HepG2 (cell line): ENCODE measurements at regions not wholly inside any gene's neighbourhood (a gene's known extent, or its start where the extent isn't known, plus 50 kb on each side); places are given as distances from the start of the nearest gene placed in this dataset.

Experiments used
- ATAC-seq: fragments of 200-7000 bp; cut with Tn5 transposase; 3 replicates; pipeline ENCODE4 v1.9.1; 2020; ENCODE audit warnings: mild to moderate bottlenecking, moderate library complexity
- BruUV-seq: library from RNA; stranded (reverse); fragments of 400-500 nt; replicated peaks from 2 replicates; lab custom pipeline; 2021; lab: Mats Ljungman, UMichigan
- CTCF ChIA-PET: fragments of 300-600 bp; formaldehyde crosslinking; extraction: SDS; loops from one replicate; lab custom pipeline; 2021; ENCODE audit warnings: low total read pairs, inconsistent platforms, low intra/inter-chr PET ratio; lab: Yijun Ruan, JAX
- POLR2A ChIA-PET: fragments of 350-600 bp; sonication (Branson Sonifier 250); formaldehyde crosslinking; loops from one replicate; lab custom pipeline; 2020; ENCODE audit warnings: antibody characterized with exemption, inconsistent platforms; lab: Yijun Ruan, JAX
- DNase-seq: peaks from one replicate; pipeline ENCODE4 v3.0.0-alpha.2; 2015; ENCODE audit warnings: low spot score
- FAIRE-seq: peaks from 3 replicates; lab custom pipeline; 2011; peaks lifted over from hg19 to GRCh38; lab: Jason Lieb, UNC
- H2AFZ ChIP-seq: one replicate; pipeline ENCODE4 v1.6.1; 2011; ENCODE audit warnings: low read length, inconsistent platforms
- H3K27ac ChIP-seq: fragments of 300-600 bp; 3 replicates; pipeline ENCODE4 v1.8.0; 2011; ENCODE audit warnings: mixed run types, mild to moderate bottlenecking, mixed read lengths, low read length, inconsistent platforms; ENCODE audit not compliant: insufficient read depth; ENCODE audit errors: extremely low read length
- H3K27me3 ChIP-seq, 2 experiments: fragments of 200-600 bp in 1 of 2; 2 replicates in 1 of 2; 3 replicates in 1 of 2; pipeline versions ENCODE4 v1.6.0 to v1.8.0; 2011; ENCODE audit warnings: low read length in 2 of 2, mild to moderate bottlenecking in 2 of 2, moderate library complexity in 2 of 2, inconsistent platforms in 1 of 2; ENCODE audit not compliant: insufficient read depth in 2 of 2, control insufficient read depth in 1 of 2
- H3K36me3 ChIP-seq, 2 experiments: fragments of 200-600 bp in 1 of 2; replicated peaks in 1 of 2; 2 replicates in 1 of 2; 3 replicates in 1 of 2; pipeline versions ENCODE4 v1.5.1 to v1.8.0; 2011; ENCODE audit warnings: low read length in 2 of 2, inconsistent platforms in 1 of 2; ENCODE audit not compliant: insufficient read depth in 2 of 2, control insufficient read depth in 1 of 2
- H3K4me1 ChIP-seq: 2 replicates; pipeline ENCODE4 v1.5.1; 2012; ENCODE audit warnings: low read length, inconsistent platforms; ENCODE audit not compliant: insufficient read depth
- H3K4me2 ChIP-seq: 2 replicates; pipeline ENCODE4 v1.6.0; 2011; ENCODE audit warnings: low read depth, low read length, inconsistent platforms
- H3K4me3 ChIP-seq, 3 experiments: fragments of 200-600 bp in 1 of 3; sonication (generic), shearing (Covaris generic) in 1 of 3; replicated peaks in 1 of 3; 2 replicates each; pipeline ENCODE4 v1.5.1; 2011 to 2016; ENCODE audit warnings: low read length in 3 of 3, inconsistent platforms in 2 of 3, low read depth in 2 of 3, mild to moderate bottlenecking in 2 of 3, control low read depth in 1 of 3, mixed read lengths in 1 of 3; ENCODE audit not compliant: insufficient read depth in 1 of 3
- H3K79me2 ChIP-seq: one replicate; pipeline ENCODE4 v1.6.1; 2011; ENCODE audit warnings: low read length, inconsistent platforms; ENCODE audit not compliant: insufficient read depth
- H3K9ac ChIP-seq: 2 replicates; pipeline ENCODE4 v1.6.0; 2011; ENCODE audit warnings: mild to moderate bottlenecking, low read depth, low read length, inconsistent platforms; ENCODE audit not compliant: insufficient read depth
- H3K9me3 ChIP-seq: 2 replicates; pipeline ENCODE4 v1.5.1; 2012; ENCODE audit warnings: mild to moderate bottlenecking, low read length
- H4K20me1 ChIP-seq: 2 replicates; pipeline ENCODE4 v1.6.0; 2011; ENCODE audit warnings: inconsistent platforms, mild to moderate bottlenecking, low read length, moderate library complexity; ENCODE audit not compliant: insufficient read depth
- ELF1 ChIP-seq: sonication (generic); formaldehyde crosslinking; IDR thresholded peaks from 2 replicates; pipeline ENCODE4 v1.4.0; 2020; ENCODE audit warnings: missing genetic modification reagents
- MED8 ChIP-seq: sonication (generic); formaldehyde crosslinking; IDR thresholded peaks from 2 replicates; pipeline ENCODE4 v1.8.1; 2023; ENCODE audit warnings: mild to moderate bottlenecking, missing genetic modification reagents; ENCODE audit not compliant: insufficient replicate concordance
- PPARG ChIP-seq: conservative IDR thresholded peaks from 2 replicates; pipeline ENCODE4 v1.6.1; 2016; ENCODE audit warnings: missing biosample characterization, missing genetic modification reagents
- PRPF4 ChIP-seq: fragments of 200-400 bp; formaldehyde crosslinking; IDR thresholded peaks from 2 replicates; pipeline ENCODE4 v1.6.1; 2016; ENCODE audit warnings: low read length, low read depth; ENCODE audit not compliant: poor library complexity, severe bottlenecking
- RARG ChIP-seq: sonication (generic); formaldehyde crosslinking; IDR thresholded peaks from 2 replicates; pipeline ENCODE4 v1.4.0; 2020; ENCODE audit warnings: low read depth, mild to moderate bottlenecking, missing genetic modification reagents
- RERE ChIP-seq: IDR thresholded peaks from 2 replicates; pipeline ENCODE4 v1.6.1; 2016; ENCODE audit warnings: low read depth, missing genetic modification reagents, missing compliant biosample characterization
- SNAPC4 ChIP-seq: sonication (generic); formaldehyde crosslinking; IDR thresholded peaks from 2 replicates; pipeline ENCODE4 v1.4.0; 2020; ENCODE audit warnings: mild to moderate bottlenecking, missing genetic modification reagents
- TEAD2 ChIP-seq: sonication (generic); formaldehyde crosslinking; IDR thresholded peaks from 2 replicates; pipeline ENCODE4 v1.9.0; 2021; ENCODE audit warnings: missing genetic modification reagents
- ZFP90 ChIP-seq: sonication (generic); formaldehyde crosslinking; IDR thresholded peaks from 2 replicates; pipeline ENCODE4 v1.8.0; 2022; ENCODE audit warnings: missing genetic modification reagents, mild to moderate bottlenecking, inconsistent platforms, borderline replicate concordance
- ZNF263 ChIP-seq: sonication (generic); formaldehyde crosslinking; IDR thresholded peaks from 2 replicates; pipeline ENCODE4 v1.4.0; 2020; ENCODE audit warnings: missing genetic modification reagents
- ZNF556 ChIP-seq: sonication (generic); formaldehyde crosslinking; IDR thresholded peaks from 2 replicates; pipeline ENCODE4 v1.4.0; 2020; ENCODE audit warnings: mild to moderate bottlenecking, missing genetic modification reagents, borderline replicate concordance
- ZNF639 ChIP-seq: conservative IDR thresholded peaks from 2 replicates; pipeline ENCODE4 v1.6.1; 2018; ENCODE audit warnings: missing genetic modification reagents
- ZNF766 ChIP-seq: sonication (generic); formaldehyde crosslinking; IDR thresholded peaks from 2 replicates; pipeline ENCODE4 v1.5.0; 2020; ENCODE audit warnings: missing genetic modification reagents, borderline replicate concordance
- WGBS: methylation state at CpG from one replicate; pipeline ENCODE4 v1.1.6; 2017; ENCODE audit warnings: low lambda C conversion rate; 5-methylcytosine and 5-hydroxymethylcytosine counted together
- in situ Hi-C: cut with HindIII; loops from 2 replicates; pipeline ENCODE4 v1.10.0; 2017; ENCODE audit warnings: low pct_unique_long_range_greater_than_20kb; ENCODE audit not compliant: extremely low pct_ligation_motif_present
- intact Hi-C: fragments of 100-400 bp; cut with micrococcal nuclease; formaldehyde crosslinking; loops from one replicate; pipeline ENCODE4 v1.10.0; 2022; ENCODE audit not compliant: unreplicated experiment

GRCh38 chr5:67960939-67961338, 254.6 kb upstream of the PIK3R1 start (continued):
- no peak for TF ChIP-seq ZNF639
- no peak for TF ChIP-seq ZNF556 (CRISPR knock-in tag)
- TF ChIP-seq MED8 (CRISPR knock-in tag) = no peak
- no peak for TF ChIP-seq PPARG (CRISPR knock-in tag)
- no peak for TF ChIP-seq RERE (CRISPR knock-in tag)

GRCh38 chr5:67957374-67957773, 258.2 kb upstream of the PIK3R1 start:
- H3K27me3 ChIP-seq = no peaks in the 10 kb centered on the region; a peak in 1 of 5 replicates
- H3K4me2 ChIP-seq = no peak overlapping the region
- H3K36me3 ChIP-seq = no peaks in the 10 kb centered on the region
- no peaks in the 10 kb centered on the region for H4K20me1 ChIP-seq
- WGBS = 42% methylated on average over 5 of the region's 6 CpGs
- H3K4me1 ChIP-seq = no peaks in the 10 kb centered on the region
- FAIRE-seq (no peak), ATAC-seq (no peak), DNase-seq (no peak)
- H3K79me2 ChIP-seq = no peaks in the 10 kb centered on the region
- POLR2A ChIA-PET = no interaction called here
- intact Hi-C loops (no loop called here), in situ Hi-C loops (no loop called here)
- H3K9me3 ChIP-seq = no peaks in the 10 kb centered on the region
- CTCF ChIA-PET = no interaction called here
- no peak overlapping the region for H2AFZ ChIP-seq
- no peak overlapping the region for H3K9ac ChIP-seq
- no peak overlapping the region for H3K27ac ChIP-seq
- H3K4me3 ChIP-seq = no peak overlapping the region
- no TSS peak for BruUV-seq
- TF ChIP-seq RARG (CRISPR knock-in tag) (no peak), ZNF263 (CRISPR knock-in tag) (no peak), ZNF766 (CRISPR knock-in tag) (no peak), ZFP90 (CRISPR knock-in tag) (no peak), ELF1 (CRISPR knock-in tag) (no peak), SNAPC4 (CRISPR knock-in tag) (no peak), TEAD2 (CRISPR knock-in tag) (no peak), PRPF4 (no peak)
